HEK293T (cell line): ENCODE measurements at regions not wholly inside any gene's neighbourhood (a gene's known extent, or its start where the extent isn't known, plus 50 kb on each side); places are given as distances from the start of the nearest gene placed in this dataset.

ENCODE experiments used
- CTCF ChIA-PET: fragments of 350-600 bp; formaldehyde crosslinking; extraction: SDS; loops from one replicate; lab custom pipeline; 2021; ENCODE audit warnings: antibody characterized with exemption, inconsistent platforms; lab: Yijun Ruan, JAX
- POLR2A ChIA-PET: fragments of 350-600 bp; formaldehyde crosslinking; extraction: SDS; loops from one replicate; lab custom pipeline; 2020; ENCODE audit warnings: antibody characterized with exemption, inconsistent platforms; lab: Yijun Ruan, JAX
- DNase-seq: peaks from one replicate; pipeline ENCODE4 v3.0.0; 2012; ENCODE audit warnings: mixed read lengths; ENCODE audit errors: extremely low spot score
- ARNT ChIP-seq: fragments of 450-650 bp; IDR thresholded peaks from 2 replicates; pipeline ENCODE4 v1.6.1; 2017; ENCODE audit warnings: mild to moderate bottlenecking
- BHLHE40 ChIP-seq: fragments of 450-650 bp; IDR thresholded peaks from 2 replicates; pipeline ENCODE4 v1.6.1; 2016; ENCODE audit warnings: mild to moderate bottlenecking, moderate library complexity, borderline replicate concordance
- CTBP1 ChIP-seq: fragments of 450-650 bp; IDR thresholded peaks from 2 replicates; pipeline ENCODE4 v1.6.1; 2016; ENCODE audit warnings: borderline replicate concordance
- ELF4 ChIP-seq: fragments of 450-650 bp; IDR thresholded peaks from 2 replicates; pipeline ENCODE4 v1.6.1; 2017; ENCODE audit warnings: antibody characterized with exemption
- FOXA1 ChIP-seq: fragments of 450-650 bp; IDR thresholded peaks from 2 replicates; pipeline ENCODE4 v1.6.1; 2016; ENCODE audit warnings: mild to moderate bottlenecking
- FOXK2 ChIP-seq: fragments of 450-650 bp; IDR thresholded peaks from 2 replicates; pipeline ENCODE4 v1.6.1; 2016; ENCODE audit warnings: mild to moderate bottlenecking
- FOXM1 ChIP-seq: fragments of 450-650 bp; IDR thresholded peaks from 2 replicates; pipeline ENCODE4 v1.6.1; 2017; ENCODE audit warnings: mild to moderate bottlenecking, borderline replicate concordance
- HDGF ChIP-seq: fragments of 450-650 bp; IDR thresholded peaks from 2 replicates; pipeline ENCODE4 v1.6.1; 2017; ENCODE audit warnings: antibody characterized with exemption, borderline replicate concordance
- L3MBTL2 ChIP-seq: fragments of 450-650 bp; conservative IDR thresholded peaks from 2 replicates; pipeline ENCODE4 v1.6.1; 2016; ENCODE audit warnings: mild to moderate bottlenecking
- LEF1 ChIP-seq: fragments of 450-650 bp; IDR thresholded peaks from 2 replicates; pipeline ENCODE4 v1.6.1; 2017; ENCODE audit warnings: mild to moderate bottlenecking, borderline replicate concordance
- NFRKB ChIP-seq: fragments of 450-650 bp; IDR thresholded peaks from 2 replicates; pipeline ENCODE4 v1.6.1; 2016; ENCODE audit warnings: mild to moderate bottlenecking, moderate library complexity
- PKNOX1 ChIP-seq: fragments of 450-650 bp; IDR thresholded peaks from 2 replicates; pipeline ENCODE4 v1.6.1; 2016
- SP1 ChIP-seq: fragments of 450-650 bp; IDR thresholded peaks from 2 replicates; pipeline ENCODE4 v1.6.1; 2017
- SUZ12 ChIP-seq: fragments of 450-650 bp; IDR thresholded peaks from 2 replicates; pipeline ENCODE4 v1.6.1; 2016; ENCODE audit warnings: mild to moderate bottlenecking
- TARDBP ChIP-seq: fragments of 450-650 bp; IDR thresholded peaks from 2 replicates; pipeline ENCODE4 v1.6.1; 2016
- ZNF384 ChIP-seq: fragments of 450-650 bp; IDR thresholded peaks from 2 replicates; pipeline ENCODE4 v1.6.1; 2016

GRCh38 chr10:44680764-44681163 lies 230.4 kb upstream of the TMEM72 start:
- no peak for DNase-seq
- TF ChIP-seq CTBP1 (no peak), FOXK2 (no peak), PKNOX1 (no peak), NFRKB (no peak), LEF1 (no peak), ELF4 (no peak), ARNT (no peak), FOXA1 (no peak), L3MBTL2 (no peak), TARDBP (no peak)
- CTCF ChIA-PET: interaction anchor here (0.6 kb wide), 1 partner anchor 28 kb away, joined by 3 read pairs; no protein-coding TSS in a partner anchor
- POLR2A ChIA-PET: no interaction called here

DNA sequence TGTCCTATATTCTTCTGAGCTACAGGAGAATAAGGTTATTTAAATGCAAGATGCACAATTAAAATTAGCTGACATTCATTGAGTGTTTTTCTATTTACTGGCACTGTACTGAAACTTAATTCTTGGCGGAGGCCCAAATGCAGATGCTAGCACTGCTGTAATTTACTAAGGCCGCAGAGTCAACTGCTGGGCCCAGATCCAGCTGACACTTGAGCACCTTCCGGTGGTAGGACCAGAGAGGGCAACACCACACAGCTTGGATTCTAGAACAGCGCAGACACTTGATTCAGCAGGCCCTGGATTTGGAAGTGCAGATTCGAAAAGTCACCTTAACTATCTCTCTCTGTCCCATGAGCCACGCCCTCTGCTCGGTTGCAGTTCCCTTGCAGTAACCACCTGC lies 228.6 kb upstream of the TMEM72 start:
- CTCF ChIA-PET: interaction anchor here (0.6 kb wide), 1 partner anchor 147 kb away, joined by 4 read pairs; no protein-coding TSS in a partner anchor
- POLR2A ChIA-PET: no interaction called here
- DNase-seq: no peak
- TF ChIP-seq ZNF384: no peak
- no peak for TF ChIP-seq ELF4
- no peak for TF ChIP-seq CTBP1
- no peak for TF ChIP-seq ARNT
- TF ChIP-seq LEF1: no peak
- no peak for TF ChIP-seq SP1
- TF ChIP-seq FOXK2: no peak
- TF ChIP-seq L3MBTL2: no peak
- no peak for TF ChIP-seq PKNOX1
- TF ChIP-seq NFRKB: no peak
- TF ChIP-seq FOXM1: no peak
- TF ChIP-seq SUZ12: no peak
- TF ChIP-seq FOXA1: no peak

- no peak for TF ChIP-seq CTBP1
- TF ChIP-seq NFRKB: no peak
- TF ChIP-seq FOXK2: no peak
- TF ChIP-seq ARNT: no peak
- TF ChIP-seq FOXM1: no peak
- no peak for TF ChIP-seq BHLHE40
- TF ChIP-seq HDGF: no peak
- no peak for TF ChIP-seq SP1
- no peak for TF ChIP-seq ZNF384
- DNase-seq: no peak
- ChIA-PET POLR2A (no interaction called here), CTCF (no interaction called here)
Observed at GRCh38 chr10:44684661-44685060, 226.5 kb upstream of the TMEM72 start.

DNA sequence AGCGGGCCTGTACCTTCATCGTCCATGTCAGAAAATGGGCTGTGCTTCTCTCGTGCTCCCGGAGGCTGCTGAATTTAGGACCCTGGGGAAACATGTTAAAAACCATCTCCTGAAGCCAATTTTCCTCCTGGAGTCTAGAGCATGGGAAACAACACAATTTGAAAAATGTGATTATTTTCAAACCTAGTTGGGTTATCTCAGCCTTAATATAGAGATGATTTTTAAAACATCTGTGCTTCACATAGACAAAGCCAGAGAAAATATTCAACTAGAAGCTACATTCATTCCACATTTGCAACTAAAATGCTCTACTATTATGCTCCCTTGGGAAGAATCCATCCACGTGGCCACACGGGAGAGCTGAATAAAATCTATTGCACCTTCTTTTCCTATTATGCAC lies 225.9 kb upstream of the TMEM72 start:
- POLR2A ChIA-PET: no interaction called here
- no peak for DNase-seq
- TF ChIP-seq ELF4: no peak
- no peak for TF ChIP-seq HDGF
- no peak for TF ChIP-seq ARNT
- TF ChIP-seq NFRKB: no peak
- TF ChIP-seq LEF1: no peak
- no peak for TF ChIP-seq SP1
- TF ChIP-seq FOXK2: no peak
- no peak for TF ChIP-seq FOXA1
- no peak for TF ChIP-seq TARDBP
- no peak for TF ChIP-seq ZNF384
- TF ChIP-seq L3MBTL2: no peak
- TF ChIP-seq SUZ12: no peak
- TF ChIP-seq CTBP1: no peak
- TF ChIP-seq FOXM1: no peak
- no peak for TF ChIP-seq PKNOX1
- no peak for TF ChIP-seq BHLHE40
- CTCF ChIA-PET: no interaction called here

GRCh38 chr10:44685747-44686146 lies 225.4 kb upstream of the TMEM72 start:
- DNase-seq: no peak
- TF ChIP-seq BHLHE40: no peak
- no peak for TF ChIP-seq ELF4
- TF ChIP-seq PKNOX1: no peak
- POLR2A ChIA-PET: no interaction called here
- CTCF ChIA-PET: interaction anchor here (0.6 kb wide), 1 partner anchor 61 kb away, joined by 3 read pairs; no protein-coding TSS in a partner anchor

- TF ChIP-seq ZNF384 (no peak), FOXA1 (no peak), HDGF (no peak), CTBP1 (no peak), NFRKB (no peak), SP1 (no peak), SUZ12 (no peak), L3MBTL2 (no peak)
- CTCF ChIA-PET: no interaction called here
- POLR2A ChIA-PET: no interaction called here
- no peak for DNase-seq
Observed at GRCh38 chr10:44689368-44689767, 221.8 kb upstream of the TMEM72 start.
